ENCODE measurements at regions not wholly inside any gene's neighbourhood (a gene's known extent, or its start where the extent isn't known, plus 50 kb on each side); places are given as distances from the start of the nearest gene placed in this dataset.

- no peak for DNase-seq (ENCODE audit: low read depth)
Measured at GRCh38 chr21:25375675-25376074, 231.6 kb downstream of the MRPL39 start.

- no peak for DNase-seq (ENCODE audit: low read depth)
Measured at GRCh38 chr21:25373126-25374082, 233.9 kb downstream of the MRPL39 start.

DNA sequence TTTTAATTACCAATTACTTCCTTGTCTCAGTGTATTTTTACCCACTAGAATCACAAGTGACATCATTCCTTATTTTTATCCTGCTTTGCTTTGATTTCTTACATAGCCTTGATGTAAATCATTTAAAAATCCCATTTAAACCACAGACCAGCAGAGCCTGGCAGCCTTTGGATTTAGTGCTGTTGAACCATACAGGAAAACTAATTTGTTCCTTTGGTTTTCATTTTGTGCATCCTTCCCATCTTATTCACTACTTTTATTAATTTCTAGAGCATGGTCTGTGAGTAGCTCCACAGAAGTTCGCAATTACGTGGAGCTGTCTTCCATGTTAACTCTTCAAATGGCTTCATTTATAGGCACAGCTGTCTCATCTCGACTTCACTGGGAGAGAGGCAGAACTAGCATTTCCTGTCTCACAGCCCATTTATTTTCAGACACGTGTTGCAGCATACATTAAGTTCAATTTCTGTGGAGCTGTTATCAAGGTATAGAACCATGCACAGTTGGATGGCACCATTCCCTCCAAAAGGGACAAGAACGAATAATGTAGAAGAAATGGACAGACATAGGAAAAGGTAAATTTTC, 235.3 kb downstream of the MRPL39 start:
- no peak for DNase-seq (ENCODE audit: low read depth)

- DNase-seq (ENCODE audit: low read depth): no peak
Measured at GRCh38 chr21:25370311-25370744, 237.0 kb downstream of the MRPL39 start.

DNA sequence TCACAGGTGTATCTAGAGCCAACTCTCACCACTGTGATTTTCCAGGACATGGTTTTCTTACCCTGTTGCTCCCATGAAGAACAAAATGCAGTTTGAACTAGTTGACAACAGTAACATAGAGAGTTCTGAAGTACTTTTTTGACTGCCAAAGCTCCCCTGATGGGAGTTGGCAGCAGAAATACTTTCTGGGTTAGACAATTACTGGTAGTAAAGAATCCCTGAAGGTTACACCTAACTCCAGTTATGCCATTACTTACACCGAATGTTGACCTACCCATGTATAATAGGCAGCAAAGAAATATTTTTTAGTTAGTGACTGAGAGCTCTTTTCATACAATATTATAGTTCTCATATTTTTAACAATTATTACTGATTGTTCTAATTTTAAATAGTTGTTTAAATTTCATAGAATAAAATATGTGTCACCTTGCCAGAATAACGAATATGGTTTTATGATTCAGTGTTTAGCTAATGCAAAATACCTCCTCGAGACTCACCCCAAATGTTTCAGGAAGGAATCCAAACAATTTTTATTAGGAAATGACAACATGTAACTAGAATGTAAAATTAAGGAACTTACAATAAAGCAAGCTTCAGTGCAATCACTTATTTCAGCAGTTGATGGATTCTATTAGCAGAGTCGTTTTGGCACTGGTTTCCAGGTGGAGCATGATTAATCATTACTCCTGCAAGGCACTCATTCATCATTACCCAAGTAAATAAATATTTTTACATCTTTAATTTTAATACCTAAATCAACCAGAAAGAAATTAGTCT, 237.6 kb downstream of the MRPL39 start:
- DNase-seq (ENCODE audit: low read depth): no peak

- no peak for DNase-seq (ENCODE audit: low read depth)
Measured at GRCh38 chr21:25368531-25368930, 238.8 kb downstream of the MRPL39 start.

DNA sequence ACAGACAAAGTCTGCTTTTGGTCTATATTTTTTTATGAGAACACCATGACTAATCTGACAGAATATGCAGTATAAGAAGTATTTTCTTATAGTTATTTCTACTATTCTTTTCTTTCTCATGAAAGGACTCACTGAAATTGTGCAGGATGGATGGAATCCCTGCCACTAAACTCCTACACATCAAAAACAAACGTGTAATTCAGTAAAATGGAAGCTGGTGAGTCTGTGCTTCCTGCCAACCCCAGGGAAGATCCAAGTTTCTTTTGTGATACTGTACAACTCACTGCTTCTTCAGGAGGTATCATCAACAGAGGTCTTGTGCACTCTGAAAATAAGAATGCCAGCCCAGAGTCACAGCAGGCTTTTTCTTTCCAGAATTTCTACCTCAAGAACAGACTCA, 241.2 kb downstream of the MRPL39 start:
- no peak for DNase-seq (ENCODE audit: low read depth)

GRCh38 chr21:25362375-25363267, 244.7 kb downstream of the MRPL39 start:
- no peak for DNase-seq (ENCODE audit: low read depth)

DNA sequence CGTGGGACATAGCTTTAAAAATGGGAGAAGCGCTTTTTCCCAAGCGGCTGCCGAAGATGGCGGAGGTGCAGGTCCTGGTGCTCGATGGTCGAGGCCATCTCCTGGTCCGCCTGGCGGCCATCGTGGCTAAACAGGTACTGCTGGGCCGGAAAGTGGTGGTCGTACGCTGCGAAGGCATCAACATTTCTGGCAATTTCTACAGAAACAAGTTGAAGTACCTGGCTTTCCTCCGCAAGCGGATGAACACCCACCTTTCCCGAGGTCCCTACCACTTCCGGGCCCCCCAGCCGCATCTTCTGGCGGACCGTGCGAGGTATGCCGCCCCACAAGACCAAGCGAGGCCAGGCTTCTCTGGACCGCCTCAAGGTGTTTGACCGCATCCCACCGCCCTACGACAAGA, 245.5 kb downstream of the MRPL39 start:
- no peak for DNase-seq (ENCODE audit: low read depth)

GRCh38 chr21:25361097-25361496, 246.2 kb downstream of the MRPL39 start:
- DNase-seq (ENCODE audit: low read depth): no peak

DNA sequence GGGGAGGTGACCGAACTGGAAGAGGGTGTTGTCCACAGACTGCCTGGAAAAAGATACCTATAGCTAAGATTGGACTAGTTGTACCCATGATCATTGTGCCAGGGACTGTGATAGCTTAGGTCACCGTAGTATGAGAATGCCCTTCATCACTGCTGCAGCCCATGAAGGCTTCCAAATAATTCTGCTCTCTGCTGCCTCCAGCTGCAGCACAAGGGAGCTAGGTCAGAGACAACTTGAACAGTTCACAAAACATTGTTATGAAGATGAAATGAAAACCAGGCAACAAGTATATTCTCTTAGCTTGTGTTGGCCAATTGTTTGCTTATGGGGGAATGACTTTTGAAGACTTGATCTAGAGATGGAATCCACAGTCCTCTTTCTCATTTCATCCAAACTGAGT, 246.7 kb downstream of the MRPL39 start:
- no peak for DNase-seq (ENCODE audit: low read depth)

DNA sequence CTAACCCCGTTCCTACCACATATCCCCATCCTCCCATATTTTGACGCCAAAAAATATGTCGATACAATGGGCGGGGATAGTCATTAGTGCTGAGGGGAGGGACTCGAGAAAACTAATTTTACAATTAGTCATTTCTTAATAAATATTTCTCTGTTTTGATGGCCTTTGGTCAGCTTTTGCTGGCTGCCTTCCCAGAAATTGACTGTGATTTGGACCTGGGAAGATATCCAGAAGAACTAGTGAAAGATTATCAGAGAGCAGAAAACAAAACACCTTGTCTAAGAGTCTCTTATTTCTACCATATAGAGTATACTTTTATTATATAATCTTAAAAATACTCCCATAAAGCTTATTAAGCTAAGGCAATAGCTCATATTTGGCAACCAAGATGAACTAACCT, 247.6 kb downstream of the MRPL39 start:
- DNase-seq (ENCODE audit: low read depth): no peak

DNA sequence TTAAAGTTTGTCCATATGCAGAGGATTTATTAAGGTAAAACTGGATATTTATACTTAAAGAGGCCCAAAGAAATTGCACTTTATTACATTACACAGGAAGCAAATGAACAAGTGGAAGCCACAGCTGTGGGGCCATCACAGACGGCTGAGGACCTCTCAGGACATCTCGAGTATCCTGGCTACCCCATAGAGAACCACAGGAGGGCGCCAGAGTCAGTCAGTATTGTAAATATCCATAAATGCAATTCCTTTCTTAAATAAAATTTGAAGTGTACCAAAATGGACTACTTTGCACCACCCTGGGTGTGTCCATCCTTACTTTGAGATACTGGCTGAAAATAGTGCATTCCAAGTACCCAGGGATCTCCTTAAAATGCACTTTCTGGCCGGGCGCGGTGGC, 257.2 kb downstream of the MRPL39 start:
- DNase-seq (ENCODE audit: low read depth): no peak

- DNase-seq (ENCODE audit: low read depth): no peak
Measured at GRCh38 chr21:25343774-25344545, 263.3 kb downstream of the MRPL39 start.

GRCh38 chr21:25342816-25343215, 264.5 kb downstream of the MRPL39 start:
- no peak for DNase-seq (ENCODE audit: low read depth)

GRCh38 chr21:25341981-25342380, 265.3 kb downstream of the MRPL39 start:
- no peak for DNase-seq (ENCODE audit: low read depth)

DNA sequence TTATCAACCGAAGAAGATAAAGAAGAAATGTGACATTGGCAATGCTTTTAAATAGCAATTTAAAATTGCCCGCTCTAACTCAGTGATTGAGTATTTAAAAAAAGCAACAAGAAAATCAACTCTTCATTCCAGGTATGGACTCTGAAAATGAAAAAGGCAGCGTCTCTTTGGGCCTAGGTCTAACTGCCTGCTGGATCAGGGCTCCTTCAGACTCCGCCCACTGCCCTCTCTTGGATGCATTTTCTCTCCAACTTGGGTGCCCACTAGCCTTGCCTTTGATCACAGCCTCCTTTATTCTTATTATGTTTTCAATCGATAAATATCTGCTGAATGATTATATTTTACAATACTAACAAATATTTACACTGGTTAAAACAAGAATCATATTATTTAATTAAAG, 268.9 kb downstream of the MRPL39 start:
- no peak for DNase-seq (ENCODE audit: low read depth)

GRCh38 chr21:25334046-25334730, 273.1 kb downstream of the MRPL39 start:
- DNase-seq (ENCODE audit: low read depth): no peak

DNA sequence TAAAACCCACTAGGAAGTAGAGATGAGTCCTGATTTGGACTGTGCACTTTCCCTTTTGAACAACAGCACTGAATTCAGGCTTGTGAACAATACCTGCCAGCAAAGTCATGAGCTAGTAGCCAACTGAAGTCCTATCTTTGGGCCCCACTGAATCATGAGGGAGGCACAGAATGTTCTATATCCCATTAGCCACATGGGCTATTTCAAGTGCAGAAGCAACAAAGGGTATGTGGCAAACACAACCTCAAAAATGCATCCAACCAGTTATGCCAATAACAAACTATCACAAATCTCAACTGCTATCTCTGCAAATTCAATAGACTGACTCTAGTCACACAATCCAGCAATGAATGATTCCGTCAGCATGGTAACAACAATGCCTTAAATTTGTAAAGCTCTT, 276.0 kb downstream of the MRPL39 start:
- DNase-seq (ENCODE audit: low read depth): no peak

GRCh38 chr21:25330266-25330665, 277.0 kb downstream of the MRPL39 start:
- DNase-seq (ENCODE audit: low read depth): no peak
